HEK293 (cell line): ENCODE measurements at regions not wholly inside any gene's neighbourhood (a gene's known extent, or its start where the extent isn't known, plus 50 kb on each side); places are given as distances from the start of the nearest gene placed in this dataset.

Source experiments
- CTCF ChIA-PET: fragments of 350-600 bp; formaldehyde crosslinking; extraction: SDS; loops from one replicate; lab custom pipeline; 2021; ENCODE audit warnings: antibody characterized with exemption; lab: Yijun Ruan, JAX
- POLR2A ChIA-PET: fragments of 300-600 bp; formaldehyde crosslinking; extraction: SDS; loops from one replicate; lab custom pipeline; 2020; ENCODE audit warnings: antibody characterized with exemption, inconsistent platforms; lab: Yijun Ruan, JAX
- H3K27ac ChIP-seq: fragments of 200-500 bp; sonication (Bioruptor generic); 2 replicates; pipeline ENCODE4 v1.5.1; 2014; ENCODE audit warnings: low read depth, low read length, control low read depth, inconsistent platforms; ENCODE audit errors: extremely low read depth
- H3K36me3 ChIP-seq, 2 experiments: fragments of 200-500 bp in 1 of 2; sonication (Bioruptor generic) in 1 of 2; 1 replicate in 1 of 2; 2 replicates in 1 of 2; pipeline ENCODE4 v1.5.1; 2014 to 2017; ENCODE audit warnings: inconsistent platforms in 2 of 2, low read length in 2 of 2; ENCODE audit not compliant: control insufficient read depth in 2 of 2, insufficient read depth in 1 of 2
- H3K4me1 ChIP-seq: fragments of 200-500 bp; sonication (Bioruptor generic); 2 replicates; pipeline ENCODE4 v1.5.1; 2014; ENCODE audit warnings: mild to moderate bottlenecking, low read length, inconsistent platforms; ENCODE audit not compliant: control insufficient read depth, insufficient read depth
- H3K4me3 ChIP-seq: 2 replicates; pipeline ENCODE4 v1.5.1; 2011; ENCODE audit warnings: low read depth, mild to moderate bottlenecking, control low read depth, low read length, moderate library complexity
- H3K9me3 ChIP-seq: fragments of 200-500 bp; sonication (Bioruptor generic); 2 replicates; pipeline ENCODE4 v1.5.1; 2014; ENCODE audit warnings: low read depth, low read length, inconsistent platforms; ENCODE audit not compliant: control insufficient read depth, insufficient read depth
- IKZF3 ChIP-seq: fragments of 450-650 bp; IDR thresholded peaks from 2 replicates; pipeline ENCODE4 v1.5.0; 2018; ENCODE audit warnings: missing biosample characterization, mild to moderate bottlenecking, missing genetic modification characterization, moderate library complexity
- KLF1 ChIP-seq: fragments of 450-650 bp; formaldehyde crosslinking; IDR thresholded peaks from 2 replicates; pipeline ENCODE4 v1.5.1; 2016; ENCODE audit warnings: missing biosample characterization, missing genetic modification characterization
- KLF10 ChIP-seq: fragments of 450-650 bp; IDR thresholded peaks from 2 replicates; pipeline ENCODE4 v1.5.1; 2018; ENCODE audit warnings: missing biosample characterization, mild to moderate bottlenecking, missing genetic modification characterization
- KLF9 ChIP-seq: fragments of 450-650 bp; formaldehyde crosslinking; IDR thresholded peaks from 2 replicates; pipeline ENCODE4 v1.5.1; 2016; ENCODE audit warnings: missing biosample characterization, missing genetic modification characterization, low read depth
- OVOL3 ChIP-seq: fragments of 450-650 bp; formaldehyde crosslinking; IDR thresholded peaks from 2 replicates; pipeline ENCODE4 v1.5.1; 2016; ENCODE audit warnings: missing biosample characterization, missing genetic modification characterization
- PRDM10 ChIP-seq: fragments of 450-650 bp; formaldehyde crosslinking; IDR thresholded peaks from 2 replicates; pipeline ENCODE4 v1.5.1; 2016; ENCODE audit warnings: missing biosample characterization, missing genetic modification characterization
- ZBTB6 ChIP-seq: fragments of 450-650 bp; formaldehyde crosslinking; IDR thresholded peaks from 2 replicates; pipeline ENCODE4 v1.5.1; 2017; ENCODE audit warnings: missing biosample characterization, missing genetic modification characterization
- ZNF114 ChIP-seq: fragments of 450-650 bp; formaldehyde crosslinking; IDR thresholded peaks from 2 replicates; pipeline ENCODE4 v1.5.0; 2017; ENCODE audit warnings: missing biosample characterization, missing genetic modification characterization
- ZNF133 ChIP-seq: fragments of 450-650 bp; formaldehyde crosslinking; IDR thresholded peaks from 2 replicates; pipeline ENCODE4 v1.5.1; 2016; ENCODE audit warnings: missing biosample characterization, missing genetic modification characterization
- ZNF2 ChIP-seq: fragments of 450-650 bp; formaldehyde crosslinking; IDR thresholded peaks from 2 replicates; pipeline ENCODE4 v1.5.1; 2016; ENCODE audit warnings: missing biosample characterization, missing genetic modification characterization
- ZNF202 ChIP-seq: fragments of 450-650 bp; formaldehyde crosslinking; IDR thresholded peaks from 2 replicates; pipeline ENCODE4 v1.5.1; 2016; ENCODE audit warnings: missing biosample characterization, missing genetic modification characterization, borderline replicate concordance
- ZNF280D ChIP-seq: fragments of 450-650 bp; formaldehyde crosslinking; IDR thresholded peaks from 2 replicates; pipeline ENCODE4 v1.5.1; 2016; ENCODE audit warnings: missing biosample characterization, missing genetic modification characterization
- ZNF292 ChIP-seq: fragments of 450-650 bp; formaldehyde crosslinking; IDR thresholded peaks from 2 replicates; pipeline ENCODE4 v1.5.1; 2016; ENCODE audit warnings: low read depth, missing biosample characterization, missing genetic modification characterization, borderline replicate concordance
- ZNF324 ChIP-seq: fragments of 450-650 bp; formaldehyde crosslinking; IDR thresholded peaks from 2 replicates; pipeline ENCODE4 v1.5.1; 2016; ENCODE audit warnings: missing biosample characterization, missing genetic modification characterization
- ZNF391 ChIP-seq: fragments of 450-650 bp; formaldehyde crosslinking; IDR thresholded peaks from 2 replicates; pipeline ENCODE4 v1.5.1; 2016; ENCODE audit warnings: low read depth, missing biosample characterization, missing genetic modification characterization, borderline replicate concordance
- ZNF473 ChIP-seq: fragments of 450-650 bp; formaldehyde crosslinking; IDR thresholded peaks from 2 replicates; pipeline ENCODE4 v1.5.1; 2017; ENCODE audit warnings: missing biosample characterization, missing genetic modification characterization
- ZNF585B ChIP-seq: fragments of 450-650 bp; formaldehyde crosslinking; IDR thresholded peaks from 2 replicates; pipeline ENCODE4 v1.5.1; 2016; ENCODE audit warnings: missing biosample characterization, missing genetic modification characterization
- ZNF596 ChIP-seq: fragments of 450-650 bp; IDR thresholded peaks from 2 replicates; pipeline ENCODE4 v1.5.0; 2018; ENCODE audit warnings: missing biosample characterization, mild to moderate bottlenecking, missing genetic modification characterization, moderate library complexity
- ZNF660 ChIP-seq: fragments of 450-650 bp; IDR thresholded peaks from 2 replicates; pipeline ENCODE4 v1.5.1; 2018; ENCODE audit warnings: missing biosample characterization, mild to moderate bottlenecking, missing genetic modification characterization
- ZNF768 ChIP-seq: fragments of 450-650 bp; formaldehyde crosslinking; IDR thresholded peaks from 2 replicates; pipeline ENCODE4 v1.5.1; 2018; ENCODE audit warnings: missing biosample characterization, mild to moderate bottlenecking, missing genetic modification characterization
- ZSCAN30 ChIP-seq: fragments of 450-650 bp; IDR thresholded peaks from 2 replicates; pipeline ENCODE4 v1.5.1; 2018; ENCODE audit warnings: missing biosample characterization, mild to moderate bottlenecking, missing genetic modification characterization, moderate library complexity
- TF ChIP-seq, protein P1 (sequence below): fragments of 450-650 bp; formaldehyde crosslinking; IDR thresholded peaks from 2 replicates; pipeline ENCODE4 v1.5.1; 2016; ENCODE audit warnings: missing biosample characterization, missing genetic modification characterization

DNA sequence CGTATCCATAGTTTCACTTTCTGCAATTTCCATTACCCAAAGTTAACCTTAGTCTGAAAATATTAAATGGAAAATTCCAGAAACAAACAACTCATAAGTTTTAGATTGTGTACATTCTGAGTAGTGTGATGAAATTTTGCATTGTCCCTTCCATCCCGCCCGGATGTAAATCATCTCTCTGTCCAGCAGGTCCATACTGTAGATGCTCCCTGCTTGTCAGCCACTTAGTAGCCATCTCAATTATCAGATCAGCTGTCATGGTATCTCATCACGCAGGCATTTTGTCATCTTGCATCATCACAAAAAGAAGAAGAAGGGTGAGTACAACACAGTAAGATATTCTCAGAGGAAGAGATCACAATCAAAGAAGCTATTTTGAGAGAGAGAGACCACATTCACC is 185.0 kb upstream of the STK17B start:
- ChIA-PET POLR2A (no interaction called here), CTCF (no interaction called here)
- TF ChIP-seq KLF10 (tag by site-specific recombination) (no peak), ZNF596 (tag by site-specific recombination) (no peak), ZNF114 (no peak), ZBTB6 (no peak), ZNF133 (tag by site-specific recombination) (no peak), ZSCAN30 (tag by site-specific recombination) (no peak), ZNF660 (no peak)
- TF ChIP-seq, protein P1, sequence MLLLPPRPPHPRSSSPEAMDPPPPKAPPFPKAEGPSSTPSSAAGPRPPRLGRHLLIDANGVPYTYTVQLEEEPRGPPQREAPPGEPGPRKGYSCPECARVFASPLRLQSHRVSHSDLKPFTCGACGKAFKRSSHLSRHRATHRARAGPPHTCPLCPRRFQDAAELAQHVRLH (tag by site-specific recombination) = no peak
- Histone ChIP-seq H3K4me3 (no peak overlapping the region), H3K4me1 (no peaks in the 10 kb centered on the region), H3K36me3 (no peaks in the 10 kb centered on the region), H3K9me3 (no peaks in the 10 kb centered on the region), H3K27ac (no peak overlapping the region)

- ChIA-PET CTCF (interaction anchor here (1.0 to 2.1 kb wide), 2 partner anchors 30 to 93 kb away, joined by 4 to 5 read pairs; no protein-coding TSS in a partner anchor), POLR2A (no interaction called here)
- Histone ChIP-seq H3K9me3 (no peaks in the 10 kb centered on the region), H3K36me3 (no peaks in the 10 kb centered on the region), H3K27ac (no peak overlapping the region), H3K4me1 (no peaks in the 10 kb centered on the region), H3K4me3 (no peak overlapping the region)
- TF ChIP-seq ZNF280D (tag by site-specific recombination) = no peak
- TF ChIP-seq ZNF391 (tag by site-specific recombination) = no peak
- TF ChIP-seq IKZF3 (tag by site-specific recombination) = no peak
- no peak for TF ChIP-seq ZNF202
- no peak for TF ChIP-seq KLF1
- no peak for TF ChIP-seq ZNF473 (tag by site-specific recombination)
- no peak for TF ChIP-seq ZNF768 (tag by site-specific recombination)
- no peak for TF ChIP-seq ZNF292 (tag by site-specific recombination)
- TF ChIP-seq ZNF585B (tag by site-specific recombination) = no peak
- TF ChIP-seq PRDM10 (tag by site-specific recombination) = no peak
- TF ChIP-seq ZNF2 (tag by site-specific recombination) = no peak
- no peak for TF ChIP-seq KLF9 (tag by site-specific recombination)
- no peak for TF ChIP-seq ZNF324
- no peak for TF ChIP-seq OVOL3 (tag by site-specific recombination)
Measured at GRCh38 chr2:196360650-196361049, 189.3 kb upstream of the STK17B start.
